Renal cortical epithelial cell (primary cell): ENCODE measurements at regions not wholly inside any gene's neighbourhood (a gene's known extent, or its start where the extent isn't known, plus 50 kb on each side); places are given as distances from the start of the nearest gene placed in this dataset.

Source experiments
- DNase-seq: peaks from one replicate; pipeline ENCODE4 v3.0.0-alpha.2; 2011; ENCODE audit warnings: low read depth

- peak; percentile 11 for DNase-seq
Measured at GRCh38 chr3:68306571-68306970, 625.8 kb downstream of the TAFA4 start.

GRCh38 chr3:68295457-68295856 lies 636.9 kb downstream of the TAFA4 start:
- DNase-seq, result no peak

- DNase-seq, result no peak
Measured at GRCh38 chr3:68290333-68290732, 635.9 kb upstream of the SUCLG2 start.

- DNase-seq, result no peak
Measured at GRCh38 chr3:68288085-68288484, 633.7 kb upstream of the SUCLG2 start.

- DNase-seq, result no peak
Measured at GRCh38 chr3:68287101-68287500, 632.7 kb upstream of the SUCLG2 start.

GRCh38 chr3:68274286-68274685 lies 619.9 kb upstream of the SUCLG2 start:
- no peak for DNase-seq

- DNase-seq, result no peak
Measured at GRCh38 chr3:68271145-68271544, 616.7 kb upstream of the SUCLG2 start.

GRCh38 chr3:68256635-68257223 lies 602.3 kb upstream of the SUCLG2 start:
- DNase-seq, result peak; percentile 2

GRCh38 chr3:68249265-68249664 lies 594.9 kb upstream of the SUCLG2 start:
- no peak for DNase-seq

- no peak for DNase-seq
Measured at GRCh38 chr3:68242606-68243005, 588.2 kb upstream of the SUCLG2 start.

- DNase-seq, result no peak
Measured at GRCh38 chr3:68239542-68239941, 585.1 kb upstream of the SUCLG2 start.

GRCh38 chr3:68234076-68234780 lies 579.8 kb upstream of the SUCLG2 start:
- DNase-seq, result no peak

GRCh38 chr3:68228856-68229255 lies 574.4 kb upstream of the SUCLG2 start:
- no peak for DNase-seq

- no peak for DNase-seq
Measured at GRCh38 chr3:68220832-68221231, 566.4 kb upstream of the SUCLG2 start.

GRCh38 chr3:68211637-68212036 lies 557.2 kb upstream of the SUCLG2 start:
- no peak for DNase-seq

GRCh38 chr3:68210635-68211034 lies 556.2 kb upstream of the SUCLG2 start:
- DNase-seq, result peak; percentile 46

GRCh38 chr3:68207327-68207726 lies 552.9 kb upstream of the SUCLG2 start:
- no peak for DNase-seq

- DNase-seq, result no peak
Measured at GRCh38 chr3:68206524-68207117, 552.2 kb upstream of the SUCLG2 start.

GRCh38 chr3:68186733-68187132 lies 532.3 kb upstream of the SUCLG2 start:
- DNase-seq, result no peak

- DNase-seq, result no peak
Measured at GRCh38 chr3:68176600-68176999, 522.2 kb upstream of the SUCLG2 start.

GRCh38 chr3:68173012-68173634 lies 518.7 kb upstream of the SUCLG2 start:
- DNase-seq, result no peak

GRCh38 chr3:68172039-68172438 lies 517.6 kb upstream of the SUCLG2 start:
- no peak for DNase-seq

- DNase-seq, result no peak
Measured at GRCh38 chr3:68163968-68164367, 509.6 kb upstream of the SUCLG2 start.
